ENCODE measurements at regions not wholly inside any gene's neighbourhood (a gene's known extent, or its start where the extent isn't known, plus 50 kb on each side); places are given as distances from the start of the nearest gene placed in this dataset.

DNA sequence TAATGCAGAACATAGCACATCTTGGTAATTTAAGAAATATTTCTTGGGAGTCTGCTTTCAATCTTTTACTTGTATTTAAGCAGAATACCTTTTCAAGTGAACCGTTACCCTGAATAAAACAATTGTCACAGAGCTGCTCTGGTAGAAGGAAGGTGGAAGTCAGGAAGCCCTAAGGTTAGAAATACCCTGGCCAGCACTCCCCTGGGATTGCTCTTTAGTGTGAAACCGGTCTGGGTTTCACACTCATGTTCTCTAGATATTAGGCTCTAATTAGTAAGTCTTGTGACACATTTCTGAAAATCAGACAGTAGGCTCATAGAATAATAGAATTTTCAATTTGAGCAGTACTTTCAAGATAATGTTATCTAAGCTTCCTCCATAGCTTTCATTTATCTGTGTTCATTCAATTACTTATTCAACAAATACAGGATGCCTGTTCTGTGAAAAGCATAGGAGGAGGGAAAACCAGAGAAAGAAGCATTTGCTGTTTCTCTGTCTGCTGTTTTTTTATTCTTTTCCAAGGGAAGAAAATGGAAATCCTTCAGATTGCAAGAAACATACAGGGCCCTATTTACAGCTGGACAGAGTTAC, 825.5 kb downstream of the TLR4 start:
- Histone ChIP-seq H3K27ac (no peak overlapping the region), H3K27me3 (no peaks in the 10 kb centered on the region), H3K36me3 (no peaks in the 10 kb centered on the region), H3K4me3 (no peak overlapping the region), H3K4me1 (no peaks in the 10 kb centered on the region), H3K9me3 (no peaks in the 10 kb centered on the region)
- intact Hi-C loops (cut with DNase I) = no loop called here
- TF ChIP-seq, protein P1, sequence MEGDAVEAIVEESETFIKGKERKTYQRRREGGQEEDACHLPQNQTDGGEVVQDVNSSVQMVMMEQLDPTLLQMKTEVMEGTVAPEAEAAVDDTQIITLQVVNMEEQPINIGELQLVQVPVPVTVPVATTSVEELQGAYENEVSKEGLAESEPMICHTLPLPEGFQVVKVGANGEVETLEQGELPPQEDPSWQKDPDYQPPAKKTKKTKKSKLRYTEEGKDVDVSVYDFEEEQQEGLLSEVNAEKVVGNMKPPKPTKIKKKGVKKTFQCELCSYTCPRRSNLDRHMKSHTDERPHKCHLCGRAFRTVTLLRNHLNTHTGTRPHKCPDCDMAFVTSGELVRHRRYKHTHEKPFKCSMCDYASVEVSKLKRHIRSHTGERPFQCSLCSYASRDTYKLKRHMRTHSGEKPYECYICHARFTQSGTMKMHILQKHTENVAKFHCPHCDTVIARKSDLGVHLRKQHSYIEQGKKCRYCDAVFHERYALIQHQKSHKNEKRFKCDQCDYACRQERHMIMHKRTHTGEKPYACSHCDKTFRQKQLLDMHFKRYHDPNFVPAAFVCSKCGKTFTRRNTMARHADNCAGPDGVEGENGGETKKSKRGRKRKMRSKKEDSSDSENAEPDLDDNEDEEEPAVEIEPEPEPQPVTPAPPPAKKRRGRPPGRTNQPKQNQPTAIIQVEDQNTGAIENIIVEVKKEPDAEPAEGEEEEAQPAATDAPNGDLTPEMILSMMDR (IDR thresholded peaks at IDR 0.05) = no peak
- TF ChIP-seq POLR2A (IDR thresholded peaks at IDR 0.05) = no peak
- no peak for DNase-seq
- WGBS, 2 donors = 61% methylated on average over 2 of the region's 2 CpGs

DNA sequence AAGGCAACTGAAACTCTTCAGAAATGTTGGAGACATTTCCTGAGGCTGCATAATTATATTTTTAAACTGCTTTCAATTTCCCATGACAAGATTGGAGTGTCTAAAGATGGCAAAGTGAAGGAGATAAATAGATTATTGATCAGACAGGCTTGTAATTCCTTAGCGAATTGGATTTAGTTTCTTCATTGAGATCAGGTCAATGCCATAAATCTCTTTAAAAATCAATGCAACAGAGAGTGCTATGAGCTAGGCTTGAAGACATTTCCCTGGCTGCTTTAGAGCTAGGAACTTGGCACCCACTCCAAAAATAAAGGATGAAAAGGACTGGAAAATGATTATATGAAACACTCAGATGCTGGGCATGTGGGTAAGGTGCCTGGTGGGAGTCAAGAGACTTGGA, 828.4 kb downstream of the TLR4 start:
- Histone ChIP-seq H3K36me3 (no peaks in the 10 kb centered on the region), H3K4me1 (no peaks in the 10 kb centered on the region), H3K27ac (no peak overlapping the region), H3K9me3 (no peaks in the 10 kb centered on the region), H3K27me3 (no peaks in the 10 kb centered on the region), H3K4me3 (no peak overlapping the region)
- WGBS, 2 donors = 55 to 89% methylated on average over 1 of the region's 1 CpG
- intact Hi-C loops (cut with DNase I) = no loop called here
- TF ChIP-seq POLR2A (IDR thresholded peaks at IDR 0.05) = no peak
- TF ChIP-seq, protein P1 (IDR thresholded peaks at IDR 0.05) = no peak
- no peak for DNase-seq

DNA sequence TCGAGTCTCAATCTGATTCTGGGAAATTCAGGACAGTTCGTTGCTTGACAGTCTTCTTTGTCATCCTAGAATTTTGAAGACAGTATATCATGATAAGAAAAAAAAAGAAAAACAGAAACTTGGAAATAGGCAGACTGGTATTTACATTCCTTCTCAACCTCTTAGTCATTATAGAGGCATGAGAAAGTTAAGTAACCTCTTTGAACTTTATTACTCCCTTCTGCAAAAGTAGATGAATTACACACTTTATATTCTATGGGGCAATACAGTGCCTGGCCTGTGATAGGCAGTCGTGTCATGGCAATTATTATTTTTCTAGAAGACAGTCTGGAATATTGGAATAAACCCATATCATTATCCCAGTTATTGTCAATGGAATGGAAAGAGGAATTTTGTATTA, 828.9 kb downstream of the TLR4 start:
- no peak for DNase-seq
- 53 to 71% methylated on average over 3 of the region's 3 CpGs for WGBS, 2 donors
- no peaks in the 10 kb centered on the region for H3K9me3 ChIP-seq
- no peaks in the 10 kb centered on the region for H3K4me1 ChIP-seq
- H3K36me3 ChIP-seq = no peaks in the 10 kb centered on the region
- H3K4me3 ChIP-seq = no peak overlapping the region
- intact Hi-C loops (cut with DNase I) = no loop called here
- TF ChIP-seq, protein P1 (IDR thresholded peaks at IDR 0.05) = no peak
- TF ChIP-seq POLR2A (IDR thresholded peaks at IDR 0.05) = no peak
- H3K27ac ChIP-seq = no peak overlapping the region
- no peaks in the 10 kb centered on the region for H3K27me3 ChIP-seq

DNA sequence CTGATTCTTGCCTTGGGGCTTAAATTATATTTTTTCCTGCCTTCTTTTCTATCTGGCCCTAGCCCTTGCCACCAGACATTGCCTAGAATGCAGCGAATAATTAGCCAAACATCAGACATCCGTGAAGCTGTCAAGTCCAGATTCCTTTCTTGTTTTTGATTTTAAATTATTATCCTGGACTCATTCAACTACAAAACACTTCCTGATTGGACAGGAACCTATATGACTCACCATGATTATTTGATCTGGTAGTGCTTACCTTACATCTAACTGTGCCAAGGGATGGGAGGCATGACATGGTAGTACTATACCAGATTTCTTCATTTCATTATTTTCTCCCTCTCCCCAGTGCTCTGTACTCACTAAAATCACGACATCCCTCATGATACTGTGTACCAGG, 829.6 kb downstream of the TLR4 start:
- intact Hi-C loops (cut with DNase I) = no loop called here
- no peak for DNase-seq
- H3K27ac ChIP-seq = no peak overlapping the region
- H3K36me3 ChIP-seq = no peaks in the 10 kb centered on the region
- no peak overlapping the region for H3K4me3 ChIP-seq
- H3K4me1 ChIP-seq = no peaks in the 10 kb centered on the region
- TF ChIP-seq, protein P1 (IDR thresholded peaks at IDR 0.05) = no peak
- no peak for TF ChIP-seq POLR2A (IDR thresholded peaks at IDR 0.05)
- no peaks in the 10 kb centered on the region for H3K27me3 ChIP-seq
- H3K9me3 ChIP-seq = no peaks in the 10 kb centered on the region
- 38 to 48% methylated on average over 3 of the region's 3 CpGs for WGBS, 2 donors

DNA sequence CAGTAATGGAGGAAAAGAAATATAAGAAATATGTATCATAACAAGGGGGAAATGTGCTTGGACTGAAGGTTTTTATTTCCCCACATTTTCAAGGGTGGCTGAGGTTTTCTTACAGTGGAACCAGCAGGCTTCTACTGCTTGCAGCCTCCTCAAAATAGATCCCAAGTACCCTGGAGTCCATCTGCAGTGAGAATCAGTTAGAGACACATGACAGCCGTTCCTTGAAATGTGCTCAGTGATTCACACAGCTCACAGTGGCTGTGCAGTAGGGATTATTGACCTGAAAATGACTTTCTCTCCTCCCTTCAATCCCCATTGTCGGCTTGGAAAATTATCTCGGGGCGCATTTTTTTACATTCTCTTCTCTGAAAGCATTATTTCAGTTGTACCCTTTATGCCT, 832.0 kb downstream of the TLR4 start:
- intact Hi-C loops (cut with DNase I) = no loop called here
- H3K27me3 ChIP-seq = no peaks in the 10 kb centered on the region
- 68 to 74% methylated on average over 4 of the region's 4 CpGs for WGBS, 2 donors

More for the DNA sequence above, 832.0 kb downstream of the TLR4 start:
- DNase-seq = no peak
- Histone ChIP-seq H3K27ac (no peak overlapping the region), H3K4me1 (no peaks in the 10 kb centered on the region), H3K36me3 (no peaks in the 10 kb centered on the region), H3K9me3 (no peaks in the 10 kb centered on the region), H3K4me3 (no peak overlapping the region)
- TF ChIP-seq POLR2A (IDR thresholded peaks at IDR 0.05) = no peak
- TF ChIP-seq, protein P1 (IDR thresholded peaks at IDR 0.05) = no peak
